Suprapubic skin (tissue), 4 donors: ENCODE measurements at regions not wholly inside any gene's neighbourhood (a gene's known extent, or its start where the extent isn't known, plus 50 kb on each side); places are given as distances from the start of the nearest gene placed in this dataset.

Experiments used
- DNase-seq, 2 donors: peaks; one replicate each; pipeline ENCODE4 v3.0.0-alpha.2; 2019; ENCODE audit warnings: low spot score in 2 of 2
- H3K27ac ChIP-seq: fragments of 200-600 bp; sonication (generic); one replicate; pipeline ENCODE4 v1.5.1; 2019
- H3K27me3 ChIP-seq: fragments of 200-600 bp; sonication (generic); one replicate; pipeline ENCODE4 v1.5.1; 2019
- H3K36me3 ChIP-seq: fragments of 200-600 bp; sonication (generic); one replicate; pipeline ENCODE4 v1.5.1; 2019
- H3K4me1 ChIP-seq: fragments of 200-600 bp; sonication (generic); one replicate; pipeline ENCODE4 v1.5.1; 2019
- H3K4me3 ChIP-seq: fragments of 200-600 bp; sonication (generic); one replicate; pipeline ENCODE4 v1.5.1; 2019; ENCODE audit warnings: mild to moderate bottlenecking
- H3K9me3 ChIP-seq: fragments of 200-600 bp; sonication (generic); one replicate; pipeline ENCODE4 v1.5.1; 2019
- CTCF ChIP-seq, 2 donors: fragments of 200-600 bp in 1 of 2; fragments of 450-650 bp in 1 of 2; sonication (generic) in 1 of 2; IDR thresholded peaks; one replicate each; pipeline ENCODE4 v1.5.1; 2016 to 2019; ENCODE audit warnings: antibody characterized with exemption in 2 of 2, mild to moderate bottlenecking in 1 of 2, moderate library complexity in 1 of 2
- EP300 ChIP-seq: sonication (generic); formaldehyde crosslinking; IDR thresholded peaks from one replicate; pipeline ENCODE4 v1.6.1; 2017; ENCODE audit warnings: antibody characterized with exemption
- POLR2A ChIP-seq, 2 donors: fragments of 450-650 bp; IDR thresholded peaks; one replicate each; pipeline ENCODE4 v1.6.1; 2017; ENCODE audit warnings: antibody characterized with exemption in 2 of 2, mild to moderate bottlenecking in 2 of 2, moderate library complexity in 2 of 2
- POLR2AphosphoS5 ChIP-seq, 3 donors: sonication (generic); formaldehyde crosslinking; IDR thresholded peaks; one replicate each; pipeline ENCODE4 v1.6.1; 2017; ENCODE audit warnings: antibody characterized with exemption in 3 of 3
- WGBS: methylation state at CpG from one replicate; pipeline ENCODE4 v1.1.5; 2018; 5-methylcytosine and 5-hydroxymethylcytosine counted together

GRCh38 chr4:120452001-120452400 lies 385.4 kb upstream of the MAD2L1 start:
- no peak for DNase-seq
- TF ChIP-seq POLR2AphosphoS5 (IDR thresholded peaks at IDR 0.05) (no peak), CTCF (IDR thresholded peaks at IDR 0.05) (no peak), POLR2A (IDR thresholded peaks at IDR 0.05) (no peak)
- no peak overlapping the region for H3K4me3 ChIP-seq
- no peaks in the 10 kb centered on the region for H3K9me3 ChIP-seq
- H3K36me3 ChIP-seq: no peaks in the 10 kb centered on the region
- H3K4me1 ChIP-seq: no peaks in the 10 kb centered on the region
- H3K27ac ChIP-seq: no peak overlapping the region
- no peaks in the 10 kb centered on the region for H3K27me3 ChIP-seq

GRCh38 chr4:120447774-120448173 lies 381.1 kb upstream of the MAD2L1 start:
- H3K4me1 ChIP-seq: no peaks in the 10 kb centered on the region
- H3K27ac ChIP-seq: no peak overlapping the region
- no peak overlapping the region for H3K4me3 ChIP-seq
- no peaks in the 10 kb centered on the region for H3K27me3 ChIP-seq
- WGBS: 15% methylated on average over 1 of the region's 1 CpG
- TF ChIP-seq POLR2AphosphoS5 (IDR thresholded peaks at IDR 0.05) (no peak), POLR2A (IDR thresholded peaks at IDR 0.05) (no peak), EP300 (no peak), CTCF (IDR thresholded peaks at IDR 0.05) (no peak)
- no peak for DNase-seq
- no peaks in the 10 kb centered on the region for H3K9me3 ChIP-seq
- no peaks in the 10 kb centered on the region for H3K36me3 ChIP-seq

- TF ChIP-seq CTCF (IDR thresholded peaks at IDR 0.05) (no peak), EP300 (no peak), POLR2A (IDR thresholded peaks at IDR 0.05) (no peak), POLR2AphosphoS5 (IDR thresholded peaks at IDR 0.05) (no peak)
- Histone ChIP-seq H3K27ac (no peak overlapping the region), H3K4me3 (no peak overlapping the region), H3K27me3 (no peaks in the 10 kb centered on the region), H3K4me1 (no peaks in the 10 kb centered on the region), H3K9me3 (no peaks in the 10 kb centered on the region), H3K36me3 (no peaks in the 10 kb centered on the region)
- no peak for DNase-seq
- WGBS: 89% methylated on average over 1 of the region's 1 CpG
These were observed 379.5 kb upstream of the MAD2L1 start for GRCh38 chr4:120446051-120446567.

- 95% methylated on average over 1 of the region's 1 CpG for WGBS
- no peak for DNase-seq
- Histone ChIP-seq H3K4me3 (no peak overlapping the region), H3K27me3 (no peaks in the 10 kb centered on the region), H3K27ac (no peak overlapping the region), H3K9me3 (no peaks in the 10 kb centered on the region), H3K36me3 (no peaks in the 10 kb centered on the region), H3K4me1 (no peaks in the 10 kb centered on the region)
- TF ChIP-seq POLR2AphosphoS5 (IDR thresholded peaks at IDR 0.05): no peak
- no peak for TF ChIP-seq POLR2A (IDR thresholded peaks at IDR 0.05)
- TF ChIP-seq CTCF (IDR thresholded peaks at IDR 0.05): no peak
- no peak for TF ChIP-seq EP300
These were observed 378.5 kb upstream of the MAD2L1 start for GRCh38 chr4:120445186-120445585.

GRCh38 chr4:120443116-120443515 lies 376.5 kb upstream of the MAD2L1 start:
- Histone ChIP-seq H3K4me1 (no peaks in the 10 kb centered on the region), H3K36me3 (no peaks in the 10 kb centered on the region), H3K27ac (no peak overlapping the region), H3K27me3 (no peaks in the 10 kb centered on the region), H3K9me3 (no peaks in the 10 kb centered on the region), H3K4me3 (no peak overlapping the region)
- TF ChIP-seq POLR2AphosphoS5 (IDR thresholded peaks at IDR 0.05): no peak
- TF ChIP-seq POLR2A (IDR thresholded peaks at IDR 0.05): no peak
- no peak for TF ChIP-seq CTCF (IDR thresholded peaks at IDR 0.05)
- TF ChIP-seq EP300: no peak
- 78% methylated on average over 1 of the region's 1 CpG for WGBS
- no peak for DNase-seq
